ENCODE measurements at regions not wholly inside any gene's neighbourhood (a gene's known extent, or its start where the extent isn't known, plus 50 kb on each side); places are given as distances from the start of the nearest gene placed in this dataset.
"Not testable (repeated sequence)": the region's sequence is repeated elsewhere in the genome, so short reads cannot be mapped to it uniquely, and the experiment has no call there.

DNA sequence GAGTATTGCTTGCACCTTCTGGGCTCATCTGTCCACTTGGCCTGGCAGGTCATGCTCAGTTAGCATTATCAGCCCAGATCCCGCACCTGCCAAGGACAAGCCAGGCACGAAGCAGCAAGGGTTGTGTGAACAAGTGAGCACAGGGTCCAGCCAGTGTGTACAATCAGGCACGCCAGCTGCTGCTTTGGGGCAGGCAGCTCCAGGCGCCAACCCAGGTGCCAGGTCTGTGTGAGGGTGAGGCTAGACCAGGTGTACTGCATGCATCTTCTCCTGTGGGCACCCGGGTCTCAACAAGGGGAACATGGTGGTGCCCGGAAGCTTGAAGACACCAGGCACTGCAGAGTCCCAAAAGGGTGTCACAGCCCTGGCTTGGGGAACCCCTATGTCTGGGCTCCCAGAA lies 1446.8 kb downstream of the PCDH9 start:
- no peak overlapping the region for H3K4me3 ChIP-seq (ENCODE audit: low read length)
- no peak for DNase-seq (ENCODE audit: low read depth)
- TF ChIP-seq, protein P1, sequence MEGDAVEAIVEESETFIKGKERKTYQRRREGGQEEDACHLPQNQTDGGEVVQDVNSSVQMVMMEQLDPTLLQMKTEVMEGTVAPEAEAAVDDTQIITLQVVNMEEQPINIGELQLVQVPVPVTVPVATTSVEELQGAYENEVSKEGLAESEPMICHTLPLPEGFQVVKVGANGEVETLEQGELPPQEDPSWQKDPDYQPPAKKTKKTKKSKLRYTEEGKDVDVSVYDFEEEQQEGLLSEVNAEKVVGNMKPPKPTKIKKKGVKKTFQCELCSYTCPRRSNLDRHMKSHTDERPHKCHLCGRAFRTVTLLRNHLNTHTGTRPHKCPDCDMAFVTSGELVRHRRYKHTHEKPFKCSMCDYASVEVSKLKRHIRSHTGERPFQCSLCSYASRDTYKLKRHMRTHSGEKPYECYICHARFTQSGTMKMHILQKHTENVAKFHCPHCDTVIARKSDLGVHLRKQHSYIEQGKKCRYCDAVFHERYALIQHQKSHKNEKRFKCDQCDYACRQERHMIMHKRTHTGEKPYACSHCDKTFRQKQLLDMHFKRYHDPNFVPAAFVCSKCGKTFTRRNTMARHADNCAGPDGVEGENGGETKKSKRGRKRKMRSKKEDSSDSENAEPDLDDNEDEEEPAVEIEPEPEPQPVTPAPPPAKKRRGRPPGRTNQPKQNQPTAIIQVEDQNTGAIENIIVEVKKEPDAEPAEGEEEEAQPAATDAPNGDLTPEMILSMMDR (IDR thresholded peaks at IDR 0.05; ENCODE audit: insufficient read depth, low read depth, low read length, missing control alignments), result no peak

DNA sequence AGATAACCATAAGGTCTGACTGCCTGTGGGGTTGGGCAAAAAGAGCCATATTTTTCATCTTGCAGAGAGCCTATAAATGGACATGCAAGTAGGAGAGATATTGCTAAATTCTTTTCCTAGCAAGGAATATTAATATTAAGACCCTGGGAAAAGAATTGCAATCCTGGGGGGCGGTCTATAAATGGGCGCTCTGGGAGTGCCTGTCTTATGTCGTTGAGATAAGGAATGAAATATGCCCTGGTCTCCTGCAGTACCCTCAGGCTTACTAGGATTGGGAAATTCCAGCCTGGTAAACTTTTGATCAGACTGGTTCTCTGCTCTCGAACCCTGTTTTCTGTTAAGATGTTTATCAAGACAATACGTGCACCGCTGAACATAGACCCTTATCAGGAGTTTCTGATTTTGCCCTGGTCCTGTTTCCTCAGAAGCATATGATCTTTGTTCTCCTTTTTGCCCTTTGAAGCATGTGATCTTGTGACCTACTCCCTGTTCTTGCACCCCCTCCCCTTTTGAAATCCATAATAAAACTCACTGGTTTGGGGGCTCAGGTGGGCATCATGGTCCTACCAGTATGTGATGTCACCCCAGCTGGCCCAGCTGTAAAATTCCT lies 1458.3 kb downstream of the PCDH9 start:
- DNase-seq (ENCODE audit: low read depth), result not testable (repeated sequence)

DNA sequence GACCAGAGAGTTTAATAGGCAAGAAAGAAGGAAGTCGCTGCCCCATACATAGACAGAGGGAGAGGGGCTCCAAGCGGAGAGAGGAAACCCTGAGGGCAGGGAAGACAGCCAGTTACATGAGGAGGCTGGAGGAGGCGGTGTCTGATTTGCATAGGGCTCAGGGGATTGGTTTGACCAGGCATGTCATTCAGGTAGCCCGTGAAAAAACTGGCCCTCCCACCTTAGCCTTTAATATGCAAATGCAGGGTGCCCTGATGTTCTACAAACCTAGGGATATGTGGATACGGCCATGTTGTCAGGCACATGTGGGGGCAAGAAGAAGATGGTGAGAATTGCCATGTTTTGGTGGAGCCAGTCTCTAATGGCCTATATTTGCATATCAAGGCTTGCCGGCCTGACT lies 1461.6 kb downstream of the PCDH9 start:
- TF ChIP-seq, protein P1 (IDR thresholded peaks at IDR 0.05; ENCODE audit: insufficient read depth, low read depth, low read length, missing control alignments), result no peak
- no peak overlapping the region for H3K4me3 ChIP-seq (ENCODE audit: low read length)
- DNase-seq (ENCODE audit: low read depth), result no peak

More for the DNA sequence above, 1458.3 kb downstream of the PCDH9 start:
- not testable (repeated sequence) for H3K4me3 ChIP-seq (ENCODE audit: low read length)

DNA sequence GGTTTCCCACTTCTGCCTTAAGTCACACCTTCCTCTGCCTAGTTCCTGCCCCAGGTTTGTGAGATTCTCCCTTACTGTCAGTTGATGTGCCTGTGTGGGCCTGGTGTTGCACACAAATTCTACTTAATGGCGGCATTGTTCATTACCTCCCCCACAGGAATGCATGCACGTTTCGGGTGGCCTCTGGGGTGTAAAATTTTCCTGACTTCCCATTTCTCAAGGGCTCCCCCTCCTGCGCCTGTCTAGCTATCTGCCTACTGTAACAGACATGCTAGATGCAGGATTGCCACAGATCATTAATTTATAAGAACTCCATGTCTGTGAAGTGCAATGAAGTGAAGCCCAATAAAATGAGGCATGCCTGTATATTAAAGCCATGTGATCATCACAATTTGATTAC lies 1466.3 kb downstream of the PCDH9 start:
- no peak overlapping the region for H3K4me3 ChIP-seq (ENCODE audit: low read length)
- DNase-seq (ENCODE audit: low read depth), result no peak
- TF ChIP-seq, protein P1 (IDR thresholded peaks at IDR 0.05; ENCODE audit: insufficient read depth, low read depth, low read length, missing control alignments), result no peak

DNA sequence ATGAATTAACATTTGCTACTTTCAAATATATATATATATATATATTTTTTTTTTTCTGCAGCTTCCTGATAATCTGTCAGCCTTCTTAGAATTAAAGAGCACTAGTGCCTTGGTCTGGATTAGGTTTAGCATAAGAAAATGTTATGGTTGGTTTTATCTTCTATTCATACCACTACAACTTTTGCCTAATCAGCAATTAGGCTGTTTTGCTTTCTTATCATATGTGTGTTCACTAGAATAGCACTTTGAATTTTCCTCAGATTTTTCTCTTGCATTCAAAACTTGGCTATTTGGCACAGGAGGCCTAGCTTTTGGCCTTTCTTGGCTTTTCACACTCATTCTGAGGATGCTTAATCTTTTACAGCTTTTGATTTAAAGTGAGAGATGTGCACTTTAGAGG lies 1468.1 kb downstream of the PCDH9 start:
- no peak for DNase-seq (ENCODE audit: low read depth)
- no peak overlapping the region for H3K4me3 ChIP-seq (ENCODE audit: low read length)
- TF ChIP-seq, protein P1 (IDR thresholded peaks at IDR 0.05; ENCODE audit: insufficient read depth, low read depth, low read length, missing control alignments), result no peak

DNA sequence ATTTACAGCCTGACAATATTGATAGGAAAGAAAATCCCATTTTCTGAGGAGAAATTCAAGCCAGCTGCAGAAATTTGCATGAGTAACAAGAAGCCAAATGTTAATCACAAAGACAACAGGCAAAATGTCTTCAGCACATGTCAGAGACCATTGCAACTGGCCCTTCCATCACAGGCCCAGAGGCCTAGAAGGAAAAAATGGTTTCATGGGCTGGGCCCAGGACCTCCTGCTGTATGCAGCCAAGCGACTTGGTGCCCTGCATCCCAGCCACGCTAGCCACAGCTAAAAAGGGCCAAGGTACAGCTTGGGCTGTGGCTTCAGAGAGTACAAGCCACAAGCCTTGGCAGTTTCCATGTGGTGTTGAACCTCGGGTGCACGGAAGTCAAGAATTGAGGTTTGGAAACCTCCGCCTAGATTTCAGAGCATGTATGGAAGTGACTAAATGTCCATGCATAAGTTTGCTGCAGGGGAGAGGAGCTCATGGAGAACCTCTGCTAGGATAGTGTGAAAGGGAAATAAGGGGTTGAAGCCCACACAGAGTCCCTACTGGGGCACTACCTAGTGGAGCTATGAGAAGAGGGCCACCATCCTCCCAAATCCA lies 1474.0 kb downstream of the PCDH9 start:
- TF ChIP-seq, protein P1 (IDR thresholded peaks at IDR 0.05; ENCODE audit: insufficient read depth, low read depth, low read length, missing control alignments), result no peak
- DNase-seq (ENCODE audit: low read depth), result no peak
- no peak overlapping the region for H3K4me3 ChIP-seq (ENCODE audit: low read length)

DNA sequence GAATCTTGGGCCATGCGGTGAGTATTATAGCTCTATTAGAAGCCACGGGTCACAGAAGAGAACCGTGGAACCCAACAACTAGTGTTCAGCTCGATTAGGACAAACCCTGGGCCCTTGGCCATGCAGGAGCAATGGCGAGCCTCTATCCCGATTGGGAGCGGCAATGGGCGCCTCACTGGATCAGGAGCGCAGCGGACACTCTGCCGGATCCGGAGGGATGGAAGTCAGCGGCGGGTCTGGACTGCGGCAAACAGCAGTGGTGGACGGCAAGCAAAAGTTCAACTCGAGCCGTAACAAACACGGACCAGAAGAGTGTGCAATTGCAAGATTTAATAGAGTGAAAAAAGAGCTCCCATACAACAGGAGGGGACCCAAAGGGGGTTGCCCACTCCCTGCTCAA lies 1481.9 kb downstream of the PCDH9 start:
- no peak overlapping the region for H3K4me3 ChIP-seq (ENCODE audit: low read length)
- TF ChIP-seq, protein P1 (IDR thresholded peaks at IDR 0.05; ENCODE audit: insufficient read depth, low read depth, low read length, missing control alignments), result no peak
- DNase-seq (ENCODE audit: low read depth), result no peak

All from epithelial cell of esophagus (primary cell).